Activated naive CD8-positive, alpha-beta T cell treated with anti-CD3 and anti-CD28 coated beads for 36 hours (primary cell): ENCODE measurements at regions not wholly inside any gene's neighbourhood (a gene's known extent, or its start where the extent isn't known, plus 50 kb on each side); places are given as distances from the start of the nearest gene placed in this dataset.

Experiments used
- DNase-seq: peaks from one replicate; pipeline ENCODE4 v3.0.0; 2021
- H3K27ac Mint-ChIP-seq: one replicate; pipeline ENCODE4 v1.8.0; 2022; ENCODE audit warnings: mild to moderate bottlenecking, moderate library complexity, mixed read lengths
- H3K27me3 Mint-ChIP-seq: one replicate; pipeline ENCODE4 v1.8.0; 2022; ENCODE audit warnings: mild to moderate bottlenecking, mixed read lengths
- H3K36me3 Mint-ChIP-seq: one replicate; pipeline ENCODE4 v1.8.0; 2021; ENCODE audit warnings: mild to moderate bottlenecking, mixed read lengths
- H3K4me1 Mint-ChIP-seq: one replicate; pipeline ENCODE4 v1.8.0; 2021; ENCODE audit warnings: mixed read lengths
- H3K4me3 Mint-ChIP-seq: one replicate; pipeline ENCODE4 v1.8.0; 2022; ENCODE audit warnings: mild to moderate bottlenecking, moderate library complexity, mixed read lengths
- H3K9me3 Mint-ChIP-seq: one replicate; pipeline ENCODE4 v1.8.0; 2022; ENCODE audit warnings: mixed read lengths

- DNase-seq: no peak
- no peaks in the 10 kb centered on the region for H3K4me1 Mint-ChIP-seq
- H3K9me3 Mint-ChIP-seq: no peaks in the 10 kb centered on the region
- H3K36me3 Mint-ChIP-seq: no peaks in the 10 kb centered on the region
- no peak overlapping the region for H3K27ac Mint-ChIP-seq
- no peak overlapping the region for H3K4me3 Mint-ChIP-seq
- no peaks in the 10 kb centered on the region for H3K27me3 Mint-ChIP-seq
Measured at GRCh38 chr3:189101594-189101993, 70.2 kb upstream of the TPRG1 start.

- Mint-ChIP-seq H3K27ac (no peak overlapping the region), H3K4me1 (no peaks in the 10 kb centered on the region), H3K36me3 (no peaks in the 10 kb centered on the region), H3K27me3 (no peaks in the 10 kb centered on the region), H3K9me3 (no peaks in the 10 kb centered on the region), H3K4me3 (no peak overlapping the region)
- no peak for DNase-seq
Measured at GRCh38 chr3:189103208-189103607, 68.6 kb upstream of the TPRG1 start.

- H3K27me3 Mint-ChIP-seq: peaks cover 3% of the 10 kb centered on the region
Measured at GRCh38 chr3:189108067-189108466, 63.7 kb upstream of the TPRG1 start.

GRCh38 chr3:189108735-189109134, 63.0 kb upstream of the TPRG1 start:
- H3K4me3 Mint-ChIP-seq: no peak overlapping the region
- DNase-seq: no peak
- H3K4me1 Mint-ChIP-seq: no peaks in the 10 kb centered on the region
- H3K27ac Mint-ChIP-seq: no peak overlapping the region
- no peaks in the 10 kb centered on the region for H3K36me3 Mint-ChIP-seq
- peaks cover 3% of the 10 kb centered on the region for H3K27me3 Mint-ChIP-seq
- H3K9me3 Mint-ChIP-seq: peaks cover 1% of the 10 kb centered on the region

More at GRCh38 chr3:189108067-189108466, 63.7 kb upstream of the TPRG1 start:
- peaks cover 1% of the 10 kb centered on the region for H3K9me3 Mint-ChIP-seq
- no peaks in the 10 kb centered on the region for H3K4me1 Mint-ChIP-seq
- DNase-seq: no peak
- H3K36me3 Mint-ChIP-seq: no peaks in the 10 kb centered on the region
- no peak overlapping the region for H3K4me3 Mint-ChIP-seq
- H3K27ac Mint-ChIP-seq: no peak overlapping the region

- Mint-ChIP-seq H3K9me3 (peaks cover 1% of the 10 kb centered on the region), H3K4me3 (no peak overlapping the region), H3K27me3 (peaks cover 3% of the 10 kb centered on the region), H3K36me3 (no peaks in the 10 kb centered on the region), H3K27ac (no peak overlapping the region), H3K4me1 (no peaks in the 10 kb centered on the region)
- DNase-seq: no peak
Measured at GRCh38 chr3:189109145-189109544, 62.6 kb upstream of the TPRG1 start.

GRCh38 chr3:189117087-189117486, 54.7 kb upstream of the TPRG1 start:
- no peak overlapping the region for H3K4me3 Mint-ChIP-seq
- no peaks in the 10 kb centered on the region for H3K4me1 Mint-ChIP-seq
- peaks cover 13% of the 10 kb centered on the region for H3K36me3 Mint-ChIP-seq
- no peaks in the 10 kb centered on the region for H3K27me3 Mint-ChIP-seq
- H3K27ac Mint-ChIP-seq: no peak overlapping the region
- DNase-seq: no peak
- peaks cover 14% of the 10 kb centered on the region for H3K9me3 Mint-ChIP-seq

- Mint-ChIP-seq H3K4me3 (no peak overlapping the region), H3K27me3 (no peaks in the 10 kb centered on the region), H3K36me3 (peaks cover 13% of the 10 kb centered on the region), H3K9me3 (peaks cover 12% of the 10 kb centered on the region), H3K27ac (no peak overlapping the region), H3K4me1 (no peaks in the 10 kb centered on the region)
- no peak for DNase-seq
Measured at GRCh38 chr3:189118896-189119295, 52.9 kb upstream of the TPRG1 start.

GRCh38 chr3:189119950-189120349, 51.8 kb upstream of the TPRG1 start:
- Mint-ChIP-seq H3K4me1 (no peaks in the 10 kb centered on the region), H3K4me3 (no peak overlapping the region), H3K27ac (no peak overlapping the region), H3K36me3 (peaks cover 13% of the 10 kb centered on the region), H3K9me3 (peaks cover 12% of the 10 kb centered on the region), H3K27me3 (no peaks in the 10 kb centered on the region)
- DNase-seq: no peak

GRCh38 chr3:189121092-189121491, 50.7 kb upstream of the TPRG1 start:
- peaks cover 2% of the 10 kb centered on the region for H3K4me1 Mint-ChIP-seq
- H3K9me3 Mint-ChIP-seq: peaks cover 12% of the 10 kb centered on the region
- H3K36me3 Mint-ChIP-seq: peaks cover 13% of the 10 kb centered on the region
- no peak overlapping the region for H3K27ac Mint-ChIP-seq
- H3K27me3 Mint-ChIP-seq: no peaks in the 10 kb centered on the region
- peak overlapping the region; percentile 22 for H3K4me3 Mint-ChIP-seq
- DNase-seq: no peak
